Activated B cell treated with CpG ODN at 0.5 μM for 24 hours (primary cell): ENCODE measurements at regions not wholly inside any gene's neighbourhood (a gene's known extent, or its start where the extent isn't known, plus 50 kb on each side); places are given as distances from the start of the nearest gene placed in this dataset.

ENCODE experiments used
- ATAC-seq: fragments of 200-7000 bp; cut with Tn5 transposase; one replicate; pipeline ENCODE4 v1.10.0; 2021; ENCODE audit warnings: low read depth, mild to moderate bottlenecking, moderate library complexity
- CTCF ChIA-PET: fragments of 350-600 bp; sonication (Branson Sonifier 250); formaldehyde crosslinking; loops from one replicate; lab custom pipeline; 2021; ENCODE audit warnings: antibody characterized with exemption; lab: Charles Lee
- POLR2A ChIA-PET: fragments of 350-600 bp; sonication (Branson Sonifier 250); formaldehyde crosslinking; loops from one replicate; lab custom pipeline; 2021; ENCODE audit warnings: antibody characterized with exemption; lab: Charles Lee
- DNase-seq: peaks from one replicate; pipeline ENCODE4 v3.0.0; 2022
- H3K27ac Mint-ChIP-seq: one replicate; pipeline ENCODE4 v1.8.0; 2020; ENCODE audit warnings: mixed read lengths
- H3K27me3 Mint-ChIP-seq: one replicate; pipeline ENCODE4 v1.8.0; 2021; ENCODE audit warnings: mixed read lengths
- H3K36me3 Mint-ChIP-seq: one replicate; pipeline ENCODE4 v1.8.0; 2021; ENCODE audit warnings: low read depth, mixed read lengths
- H3K4me1 Mint-ChIP-seq: one replicate; pipeline ENCODE4 v1.8.0; 2021; ENCODE audit warnings: mixed read lengths
- H3K4me3 Mint-ChIP-seq: one replicate; pipeline ENCODE4 v1.8.0; 2020; ENCODE audit warnings: mild to moderate bottlenecking, mixed read lengths
- H3K9me3 Mint-ChIP-seq: one replicate; pipeline ENCODE4 v1.8.0; 2020; ENCODE audit warnings: mixed read lengths
- intact Hi-C: fragments of 100-400 bp; cut with micrococcal nuclease; formaldehyde crosslinking; loops from one replicate; pipeline ENCODE4 v1.15.1; 2024
- TF ChIP-seq, protein P1 (sequence below): fragments of 200-600 bp; IDR thresholded peaks from one replicate; pipeline ENCODE4 v1.8.0; 2022; ENCODE audit warnings: antibody characterized with exemption, mild to moderate bottlenecking

DNA sequence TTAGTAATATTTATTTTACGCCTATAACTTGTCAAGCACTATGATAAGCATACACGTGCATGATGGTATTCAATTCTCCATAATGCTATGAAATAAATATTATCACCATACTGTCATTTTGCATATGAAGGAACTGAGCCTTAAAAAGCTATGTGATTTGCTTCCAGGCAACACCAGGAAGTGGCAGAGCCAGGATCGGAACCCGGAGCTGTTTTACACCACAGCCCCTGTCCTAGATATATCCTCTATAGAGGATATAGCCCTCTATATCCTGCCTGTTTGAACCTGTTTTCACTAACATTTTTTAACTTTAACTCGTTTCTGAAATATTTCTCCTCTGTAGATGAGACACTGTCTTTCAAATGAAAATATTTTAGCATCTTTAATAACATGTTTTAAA, 690.0 kb downstream of the SATB2 start:
- no peak overlapping the region for H3K27ac Mint-ChIP-seq
- DNase-seq (no peak), ATAC-seq (no peak)
- H3K4me3 Mint-ChIP-seq, result no peak overlapping the region
- H3K4me1 Mint-ChIP-seq, result no peaks in the 10 kb centered on the region
- no peaks in the 10 kb centered on the region for H3K27me3 Mint-ChIP-seq
- TF ChIP-seq, protein P1, sequence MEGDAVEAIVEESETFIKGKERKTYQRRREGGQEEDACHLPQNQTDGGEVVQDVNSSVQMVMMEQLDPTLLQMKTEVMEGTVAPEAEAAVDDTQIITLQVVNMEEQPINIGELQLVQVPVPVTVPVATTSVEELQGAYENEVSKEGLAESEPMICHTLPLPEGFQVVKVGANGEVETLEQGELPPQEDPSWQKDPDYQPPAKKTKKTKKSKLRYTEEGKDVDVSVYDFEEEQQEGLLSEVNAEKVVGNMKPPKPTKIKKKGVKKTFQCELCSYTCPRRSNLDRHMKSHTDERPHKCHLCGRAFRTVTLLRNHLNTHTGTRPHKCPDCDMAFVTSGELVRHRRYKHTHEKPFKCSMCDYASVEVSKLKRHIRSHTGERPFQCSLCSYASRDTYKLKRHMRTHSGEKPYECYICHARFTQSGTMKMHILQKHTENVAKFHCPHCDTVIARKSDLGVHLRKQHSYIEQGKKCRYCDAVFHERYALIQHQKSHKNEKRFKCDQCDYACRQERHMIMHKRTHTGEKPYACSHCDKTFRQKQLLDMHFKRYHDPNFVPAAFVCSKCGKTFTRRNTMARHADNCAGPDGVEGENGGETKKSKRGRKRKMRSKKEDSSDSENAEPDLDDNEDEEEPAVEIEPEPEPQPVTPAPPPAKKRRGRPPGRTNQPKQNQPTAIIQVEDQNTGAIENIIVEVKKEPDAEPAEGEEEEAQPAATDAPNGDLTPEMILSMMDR, result no peak
- POLR2A ChIA-PET, result no interaction called here
- CTCF ChIA-PET, result no interaction called here
- H3K36me3 Mint-ChIP-seq, result no peaks in the 10 kb centered on the region
- intact Hi-C loops, result no loop called here
- H3K9me3 Mint-ChIP-seq, result no peaks in the 10 kb centered on the region

DNA sequence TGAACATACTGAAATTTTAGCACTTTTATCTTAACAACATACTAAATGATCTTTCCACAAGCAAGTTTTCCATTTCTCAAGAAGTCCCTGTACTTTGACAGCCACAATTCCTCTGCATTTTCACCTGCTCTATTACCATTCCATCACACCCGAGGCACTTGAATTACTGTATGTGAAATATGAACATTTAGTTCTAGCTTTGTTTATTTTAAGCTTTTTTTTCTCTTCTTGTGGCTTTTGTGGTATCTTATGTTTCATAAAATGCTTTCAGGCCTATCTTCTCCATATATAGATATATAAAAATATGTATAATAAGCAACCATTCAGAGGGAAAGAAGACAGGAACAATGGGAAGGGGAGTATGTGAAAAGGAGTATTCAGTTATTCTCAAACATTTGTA, 693.9 kb downstream of the SATB2 start:
- Mint-ChIP-seq H3K27me3 (no peaks in the 10 kb centered on the region), H3K4me1 (no peaks in the 10 kb centered on the region), H3K27ac (no peak overlapping the region), H3K4me3 (no peak overlapping the region), H3K36me3 (no peaks in the 10 kb centered on the region), H3K9me3 (no peaks in the 10 kb centered on the region)
- no peak for DNase-seq
- ChIA-PET POLR2A (no interaction called here), CTCF (no interaction called here)
- no peak for ATAC-seq
- intact Hi-C loops, result no loop called here
- TF ChIP-seq, protein P1, result no peak

DNA sequence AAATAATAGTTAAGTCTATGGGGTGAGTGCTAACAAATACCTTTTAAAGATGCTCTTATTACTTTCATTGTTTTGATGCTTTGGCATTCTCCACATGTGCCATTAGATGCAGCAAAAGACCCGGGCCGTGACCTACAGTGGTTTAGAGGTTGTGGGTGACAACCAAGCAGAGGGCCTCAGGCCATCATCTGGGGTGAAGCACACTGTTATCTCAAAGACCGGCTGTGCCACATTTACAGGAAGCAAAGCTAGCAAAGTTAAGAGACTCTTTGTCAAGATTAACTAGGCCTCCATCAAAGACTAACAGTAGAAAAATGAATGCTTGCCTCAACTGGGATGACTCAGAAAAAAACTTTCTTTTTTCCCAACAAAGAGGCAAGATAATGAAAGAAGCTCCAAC, 695.3 kb downstream of the SATB2 start:
- TF ChIP-seq, protein P1, result no peak
- no peaks in the 10 kb centered on the region for H3K4me1 Mint-ChIP-seq
- H3K27ac Mint-ChIP-seq, result no peak overlapping the region
- DNase-seq (no peak), ATAC-seq (no peak)
- ChIA-PET CTCF (no interaction called here), POLR2A (no interaction called here)
- intact Hi-C loops, result no loop called here
- H3K4me3 Mint-ChIP-seq, result no peak overlapping the region
- H3K36me3 Mint-ChIP-seq, result no peaks in the 10 kb centered on the region
- H3K9me3 Mint-ChIP-seq, result no peaks in the 10 kb centered on the region
- no peaks in the 10 kb centered on the region for H3K27me3 Mint-ChIP-seq

- H3K27ac Mint-ChIP-seq, result no peak overlapping the region
- ATAC-seq, result no peak
Measured at GRCh38 chr2:198757069-198757468, 700.7 kb downstream of the SATB2 start.

DNA sequence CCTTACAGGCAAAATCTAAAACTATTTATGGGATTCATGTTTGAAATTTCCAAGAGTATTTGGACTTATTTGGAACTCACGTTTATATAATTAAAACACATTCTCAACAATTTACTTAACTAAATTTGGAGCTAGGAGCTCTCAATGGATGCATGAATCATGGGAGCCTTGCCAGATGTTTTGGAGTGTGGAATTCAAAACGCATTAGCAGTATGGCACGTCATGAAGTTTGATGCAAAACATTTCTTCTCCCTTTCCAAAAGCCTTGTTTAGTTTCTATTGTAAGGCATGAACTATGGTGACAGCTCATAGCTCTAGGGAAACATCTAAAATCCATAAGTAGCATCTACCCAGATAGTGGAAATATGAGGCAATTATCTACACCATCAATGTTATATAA, 701.6 kb downstream of the SATB2 start:
- Mint-ChIP-seq H3K4me3 (no peak overlapping the region), H3K4me1 (no peaks in the 10 kb centered on the region), H3K27me3 (no peaks in the 10 kb centered on the region), H3K27ac (no peak overlapping the region), H3K36me3 (no peaks in the 10 kb centered on the region), H3K9me3 (no peaks in the 10 kb centered on the region)
- DNase-seq, result no peak
- intact Hi-C loops, result no loop called here
- POLR2A ChIA-PET, result no interaction called here
- CTCF ChIA-PET, result no interaction called here
- ATAC-seq, result no peak
- TF ChIP-seq, protein P1, result no peak

More at GRCh38 chr2:198757069-198757468, 700.7 kb downstream of the SATB2 start:
- ChIA-PET POLR2A (no interaction called here), CTCF (no interaction called here)
- Mint-ChIP-seq H3K4me1 (no peaks in the 10 kb centered on the region), H3K9me3 (no peaks in the 10 kb centered on the region), H3K4me3 (no peak overlapping the region), H3K36me3 (no peaks in the 10 kb centered on the region), H3K27me3 (no peaks in the 10 kb centered on the region)
- DNase-seq, result no peak
- intact Hi-C loops, result no loop called here
- TF ChIP-seq, protein P1, result no peak
